ENCODE measurements at regions not wholly inside any gene's neighbourhood (a gene's known extent, or its start where the extent isn't known, plus 50 kb on each side); places are given as distances from the start of the nearest gene placed in this dataset.
"Not testable (repeated sequence)": the region's sequence is repeated elsewhere in the genome, so short reads cannot be mapped to it uniquely, and the experiment has no call there.

DNA sequence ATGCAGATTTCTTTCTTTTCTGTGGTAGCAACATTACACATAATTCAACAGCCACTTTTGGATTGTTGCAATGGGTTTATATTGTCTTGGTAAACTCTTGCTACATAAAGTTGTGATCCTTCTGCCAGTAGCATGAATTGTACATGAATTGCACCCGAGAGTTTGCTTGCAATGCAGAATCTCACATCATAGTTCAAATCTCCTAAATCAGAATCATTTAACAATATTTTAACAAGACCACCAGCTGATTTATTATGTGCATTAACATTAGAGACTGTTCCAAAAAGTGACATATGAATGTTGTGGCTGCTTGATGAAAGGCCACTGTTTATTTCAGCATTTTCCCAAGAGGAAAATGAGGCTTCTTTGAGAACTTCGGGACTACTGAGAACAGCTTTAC, 1491.8 kb upstream of the NUDT12 start:
- DNase-seq: no peak

DNA sequence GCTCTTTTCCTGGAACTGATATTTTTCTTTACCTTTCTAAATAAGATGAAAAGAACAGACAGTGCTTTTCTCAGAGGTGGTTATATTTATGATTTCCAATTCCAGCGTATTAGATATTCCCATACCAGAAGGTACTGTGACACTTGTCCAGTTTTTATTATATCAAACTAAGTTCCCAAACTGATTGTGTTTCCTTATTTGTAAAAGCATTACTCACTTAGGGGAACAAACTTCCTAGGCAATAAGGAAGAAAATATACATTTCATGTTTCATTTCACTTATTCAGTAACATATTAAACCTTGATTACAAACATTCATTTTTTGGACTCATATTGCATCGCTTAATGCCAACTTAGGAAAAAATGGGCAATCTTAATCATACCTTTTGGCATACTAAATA, 1480.0 kb upstream of the NUDT12 start:
- no peak for DNase-seq

DNA sequence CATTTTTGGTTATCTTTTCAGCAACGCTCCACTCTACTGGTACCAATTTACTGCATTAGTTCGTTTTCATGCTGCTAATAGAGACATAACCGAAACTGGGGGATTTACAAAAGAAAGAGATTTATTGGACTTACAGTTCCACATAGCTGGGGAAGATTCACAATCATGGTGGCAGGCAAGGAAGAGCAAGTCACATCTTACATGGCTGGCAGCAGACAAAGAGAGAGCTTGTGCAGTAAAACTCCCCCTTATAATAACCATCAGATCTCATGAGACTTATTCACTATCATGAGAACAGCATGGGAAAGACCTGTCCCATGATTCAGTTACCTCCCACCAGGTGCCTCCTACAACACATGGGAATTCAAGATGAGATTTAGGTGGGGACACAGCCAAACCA, 1474.2 kb upstream of the NUDT12 start:
- DNase-seq: not testable (repeated sequence)

DNA sequence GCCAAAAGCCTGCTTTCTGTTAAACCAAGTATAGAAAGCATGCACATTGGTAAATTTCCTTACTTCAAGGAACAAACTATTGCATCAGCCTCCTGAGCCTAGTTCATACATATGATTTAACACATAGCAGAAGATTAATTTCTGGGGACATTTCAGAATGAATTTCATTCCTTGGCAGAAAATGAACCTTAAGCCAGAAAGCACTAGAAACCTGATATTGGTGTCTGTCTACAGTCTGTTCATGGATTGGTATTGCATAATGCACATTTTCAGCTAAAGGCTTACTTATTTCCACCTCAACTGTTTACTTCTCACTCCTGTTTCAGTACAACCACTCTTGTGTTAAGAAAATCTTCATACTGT, 1471.8 kb upstream of the NUDT12 start:
- DNase-seq: no peak

DNA sequence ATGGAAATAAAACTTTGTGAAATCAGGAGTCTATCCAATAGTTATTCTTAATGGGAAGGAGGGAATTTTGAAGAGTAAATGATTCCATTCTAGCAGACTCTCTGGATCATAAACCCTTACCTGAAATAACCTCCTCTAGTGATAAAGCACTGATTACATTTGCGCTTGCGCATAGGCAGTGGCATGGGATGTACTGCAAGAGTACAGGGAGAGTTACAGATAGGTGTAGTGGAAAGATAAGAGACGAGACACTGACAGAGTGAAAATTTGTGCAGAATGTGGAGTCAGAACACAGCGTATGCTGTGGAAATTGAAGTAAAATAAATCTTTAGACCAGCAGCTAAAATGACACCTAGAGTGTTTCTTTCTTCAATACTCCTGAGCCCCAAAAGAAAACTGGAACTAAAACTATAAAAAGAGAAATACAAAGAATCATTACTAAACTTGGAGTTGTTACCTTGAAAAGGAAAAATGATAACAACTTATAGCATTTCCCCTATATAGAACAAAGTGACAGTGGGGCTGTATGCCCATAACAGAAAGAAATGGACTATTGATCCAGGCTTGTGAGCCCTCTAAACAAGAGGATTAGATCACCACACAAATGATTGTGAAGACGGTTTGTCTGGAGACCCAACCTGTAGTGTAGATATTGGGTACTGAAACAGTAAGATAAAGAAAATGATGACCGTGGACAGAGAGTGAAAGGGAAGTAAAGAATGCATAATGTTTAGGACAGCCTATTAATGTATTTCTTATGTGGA, 1471.2 kb upstream of the NUDT12 start:
- DNase-seq: no peak

DNA sequence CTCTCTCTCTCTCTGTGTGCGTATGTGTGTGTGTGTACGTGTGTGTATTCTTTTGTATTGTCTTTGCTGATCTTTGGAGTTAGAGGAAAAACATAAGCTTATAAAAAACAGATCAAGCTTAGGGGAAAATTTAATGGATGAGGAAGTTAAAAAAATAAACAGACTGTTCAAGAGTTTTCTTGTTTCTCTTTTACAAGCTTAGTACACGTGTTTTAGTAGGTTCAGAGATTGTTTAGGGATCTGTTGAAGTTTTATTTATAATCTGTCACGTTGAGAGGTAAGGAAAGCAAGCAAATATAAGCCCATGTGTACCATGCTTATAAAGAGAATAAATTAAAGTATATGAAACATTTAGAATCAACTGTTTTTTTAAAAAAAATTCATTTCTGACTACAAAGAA, 1470.3 kb upstream of the NUDT12 start:
- DNase-seq: no peak

DNA sequence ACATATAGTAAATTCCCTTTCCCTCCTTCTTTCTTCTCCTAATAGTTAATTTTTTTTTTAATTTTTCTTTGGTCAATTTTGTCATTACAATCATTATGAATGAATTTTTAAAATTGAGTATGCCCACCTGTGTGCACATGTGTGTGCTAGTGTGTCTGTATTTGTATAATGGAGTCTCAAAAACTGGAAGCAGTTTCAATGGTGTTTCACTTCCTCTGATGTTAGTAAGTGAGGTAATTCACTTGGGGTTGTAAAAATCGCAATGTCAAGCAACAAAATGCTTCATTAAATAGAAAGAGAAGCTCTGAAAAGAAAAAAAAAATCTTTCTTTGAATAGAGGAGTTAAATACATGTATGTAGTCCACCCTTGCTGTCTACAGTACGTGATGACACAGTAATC, 1467.6 kb upstream of the NUDT12 start:
- DNase-seq: no peak

DNA sequence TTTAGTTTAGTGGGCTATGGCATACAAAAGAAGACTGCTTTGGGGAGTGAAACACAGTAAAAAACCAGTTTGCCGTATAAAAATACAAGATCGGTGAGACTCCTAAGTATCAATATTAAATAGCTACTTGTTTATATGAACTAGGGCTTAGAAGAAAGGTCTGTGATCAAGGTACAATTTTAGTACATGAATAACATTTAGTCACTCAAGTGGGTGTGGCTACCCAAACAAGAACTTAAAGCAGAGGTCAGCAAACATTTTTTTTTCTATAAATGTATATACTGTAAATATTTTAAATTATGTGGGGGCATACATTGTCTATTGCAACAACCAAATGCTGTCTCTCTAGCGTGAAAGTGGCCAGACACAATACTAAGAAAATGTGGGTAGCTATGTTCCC, 1452.5 kb upstream of the NUDT12 start:
- DNase-seq: no peak

DNA sequence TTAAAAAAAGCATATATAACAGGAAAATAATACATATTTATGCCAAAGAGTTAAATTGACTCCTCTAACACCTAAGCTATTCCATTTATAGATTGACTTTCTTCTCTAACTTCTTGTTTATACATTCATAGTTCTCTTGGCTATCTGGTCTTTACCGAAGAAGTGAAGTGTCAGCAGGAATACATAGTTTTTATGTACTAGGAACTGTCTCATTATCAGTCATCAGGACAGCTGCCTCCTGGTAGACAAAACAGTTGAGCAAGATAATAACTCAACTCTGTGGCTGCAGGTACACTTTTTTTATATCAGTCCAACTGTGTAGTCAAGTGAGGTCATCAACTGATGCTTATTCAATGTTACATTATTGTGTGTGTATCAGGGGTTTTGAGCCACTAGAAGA, 1436.0 kb upstream of the NUDT12 start:
- no peak for DNase-seq

DNA sequence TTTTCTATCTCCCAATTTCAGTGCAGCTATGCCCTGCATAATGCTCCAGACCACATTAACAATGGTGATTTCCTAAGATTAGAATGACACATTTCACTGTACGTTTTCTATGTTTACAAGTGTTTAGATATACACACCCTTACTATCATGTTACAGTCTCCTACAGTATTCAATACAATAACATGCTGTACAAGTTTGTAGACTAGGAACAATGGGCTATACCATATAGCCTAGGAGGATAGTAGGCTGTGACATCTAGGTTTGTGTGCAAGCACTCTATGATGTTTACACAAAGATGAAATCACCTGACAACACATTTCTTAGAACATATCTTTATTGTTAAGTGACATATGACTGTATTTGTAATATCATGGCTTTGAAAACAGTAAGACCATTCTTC, 1435.6 kb upstream of the NUDT12 start:
- DNase-seq: no peak

DNA sequence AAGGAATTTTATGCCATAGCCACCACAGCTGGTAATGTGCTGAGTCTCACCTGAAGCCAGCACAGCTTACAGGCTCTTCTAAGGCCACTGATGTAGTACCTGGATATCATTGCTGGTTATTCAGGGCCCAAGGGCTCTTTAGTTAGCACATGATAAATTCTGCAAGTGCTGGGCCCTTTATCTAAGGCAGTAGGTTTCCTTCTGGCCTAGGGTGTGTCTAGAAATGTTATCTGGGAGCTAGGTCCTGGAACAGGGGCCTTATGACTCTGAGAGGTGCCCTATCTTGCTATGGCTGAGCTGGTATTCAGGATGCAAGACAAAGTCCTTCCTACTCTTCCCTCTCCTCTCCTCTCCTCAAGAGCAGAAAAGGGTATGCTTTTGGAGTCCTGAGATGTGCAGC, 1424.5 kb upstream of the NUDT12 start:
- no peak for DNase-seq

DNA sequence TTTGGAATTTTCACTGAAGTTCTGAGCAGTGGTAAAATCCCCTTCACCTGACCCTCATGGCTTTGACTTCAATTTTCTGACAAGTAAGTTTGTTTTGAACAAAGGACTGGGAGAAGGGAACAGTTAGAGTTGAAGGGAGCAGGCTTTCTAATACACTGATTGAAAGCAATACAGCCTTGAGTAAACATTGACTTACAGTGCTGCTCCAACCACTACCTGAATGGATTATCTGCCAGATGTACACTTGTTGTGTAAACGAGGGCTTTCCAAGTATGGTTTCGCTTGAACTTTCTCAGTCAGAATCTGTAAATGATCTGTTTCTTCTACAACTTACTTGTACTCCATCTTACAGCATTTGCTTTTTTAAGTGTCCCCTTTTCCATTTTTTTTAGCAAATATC, 1414.9 kb upstream of the NUDT12 start:
- no peak for DNase-seq

DNA sequence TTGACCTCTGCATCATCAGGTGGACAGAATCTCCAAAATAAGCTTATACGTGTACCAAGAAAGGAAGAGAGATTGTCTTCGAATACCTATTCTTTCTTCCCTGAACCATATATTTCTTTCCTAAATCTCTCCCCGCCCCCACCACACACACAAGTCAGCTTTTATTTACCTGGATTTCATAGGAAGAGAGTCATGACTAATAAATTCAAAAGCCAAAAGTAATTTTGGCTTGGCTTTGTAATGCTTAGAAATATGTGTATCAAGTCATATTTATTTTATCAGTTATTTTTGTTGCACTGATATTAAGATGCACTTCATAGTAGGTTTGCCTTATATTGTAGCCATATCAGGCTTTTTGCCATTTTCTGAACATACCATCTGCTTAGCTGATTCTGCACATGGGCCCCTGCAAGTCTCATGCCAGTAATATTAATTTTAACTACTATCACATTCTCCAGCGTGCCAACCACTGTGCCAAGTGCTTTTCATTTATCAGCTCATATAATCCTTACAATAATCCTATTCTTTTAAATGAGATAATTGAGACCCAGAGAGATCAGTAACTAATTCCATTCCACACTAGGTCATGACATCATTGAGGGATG, 1405.3 kb upstream of the NUDT12 start:
- DNase-seq: no peak

DNA sequence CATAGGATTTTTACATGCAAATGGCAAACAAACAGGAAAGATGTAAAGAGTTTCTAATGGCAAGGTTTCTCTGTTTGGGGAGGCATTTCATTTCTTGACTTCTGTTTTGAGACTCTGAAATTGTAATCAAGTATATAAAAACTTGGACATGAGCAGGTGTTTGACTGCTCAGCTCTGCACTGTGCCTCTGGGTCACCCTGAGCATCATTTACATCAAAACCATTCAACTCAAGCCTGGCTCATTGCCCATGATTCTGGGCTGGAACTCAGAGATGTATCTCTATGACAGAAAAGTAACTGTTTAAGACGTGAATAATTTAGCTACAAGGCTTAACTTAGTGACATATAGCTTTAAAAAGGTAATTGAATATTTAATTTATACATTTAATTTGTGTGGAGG, 1402.4 kb upstream of the NUDT12 start:
- no peak for DNase-seq

DNA sequence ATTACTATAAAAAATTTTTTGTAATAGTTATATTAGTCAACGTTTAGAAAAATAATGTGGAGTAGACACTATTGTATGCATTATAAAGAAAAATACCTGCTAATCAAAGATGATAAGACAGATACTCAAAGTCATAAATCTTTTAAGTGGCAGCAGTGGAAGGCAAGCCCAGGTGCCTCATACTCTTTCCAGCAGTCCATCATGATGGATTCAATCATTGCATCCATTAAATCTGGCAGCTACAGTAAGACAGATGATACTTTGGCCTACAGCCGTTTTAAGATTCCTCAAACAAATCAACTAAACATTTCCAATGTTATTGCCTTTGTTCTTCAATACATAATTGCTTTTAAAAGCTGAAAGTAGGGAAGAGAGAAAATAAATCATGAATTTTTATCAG, 1392.9 kb upstream of the NUDT12 start:
- no peak for DNase-seq

DNA sequence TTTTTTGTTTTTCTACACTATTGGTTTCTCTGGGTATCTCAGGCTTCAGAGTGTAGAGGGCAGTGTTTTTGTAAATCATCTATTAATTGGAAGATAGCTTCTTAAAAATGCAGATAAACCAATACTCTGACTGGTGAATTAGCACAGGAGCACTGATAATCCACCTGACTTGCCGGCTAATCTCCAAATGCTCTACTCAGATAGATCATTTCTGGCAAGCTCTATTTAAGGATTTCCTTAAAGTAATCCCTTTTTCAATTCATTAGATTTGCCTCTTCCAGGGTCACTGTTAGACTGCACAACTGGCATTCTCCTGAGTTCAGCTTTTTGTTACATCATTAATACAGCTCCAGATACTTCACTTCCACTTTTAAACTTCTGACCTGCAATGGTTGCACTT, 1390.3 kb upstream of the NUDT12 start:
- no peak for DNase-seq

DNA sequence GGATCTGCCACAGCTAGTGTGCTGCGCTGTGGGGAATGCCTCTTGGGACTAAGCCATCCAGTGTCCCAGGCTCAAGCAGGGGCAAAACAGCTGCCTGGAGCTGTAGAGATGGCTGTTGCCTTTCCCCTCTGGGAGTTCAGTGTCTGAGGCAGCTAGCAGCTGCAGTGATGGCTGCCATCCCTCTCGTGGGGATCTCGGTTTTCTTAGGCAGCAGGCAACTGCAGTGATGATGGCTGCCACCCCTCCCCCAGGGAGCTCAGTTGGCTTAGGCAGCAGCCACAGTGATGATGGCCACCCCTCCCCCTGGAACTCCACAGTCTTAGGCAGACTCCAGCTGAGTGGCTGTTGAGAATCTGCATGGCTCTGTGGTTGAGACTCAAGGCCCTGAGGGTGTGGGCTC, 1389.2 kb upstream of the NUDT12 start:
- DNase-seq: no peak

DNA sequence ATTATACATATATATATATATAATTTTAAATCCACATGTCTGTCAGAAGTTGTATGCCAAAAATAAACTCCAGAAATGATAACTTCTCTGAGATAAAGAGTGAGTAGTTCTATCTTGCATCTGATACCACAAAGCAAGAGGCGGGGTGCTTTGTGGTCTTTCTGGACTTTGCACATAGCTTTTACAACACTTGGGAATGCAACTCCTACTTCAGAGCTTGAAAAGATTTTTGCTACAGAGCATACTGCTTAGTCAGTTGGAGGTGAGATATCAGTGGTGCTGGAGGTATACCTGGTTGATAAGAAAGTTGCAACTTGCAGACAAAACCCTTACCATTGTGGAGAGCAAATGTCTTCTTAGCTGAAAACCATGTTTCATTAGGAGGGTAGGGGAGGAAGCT, 1384.5 kb upstream of the NUDT12 start:
- DNase-seq: no peak

DNA sequence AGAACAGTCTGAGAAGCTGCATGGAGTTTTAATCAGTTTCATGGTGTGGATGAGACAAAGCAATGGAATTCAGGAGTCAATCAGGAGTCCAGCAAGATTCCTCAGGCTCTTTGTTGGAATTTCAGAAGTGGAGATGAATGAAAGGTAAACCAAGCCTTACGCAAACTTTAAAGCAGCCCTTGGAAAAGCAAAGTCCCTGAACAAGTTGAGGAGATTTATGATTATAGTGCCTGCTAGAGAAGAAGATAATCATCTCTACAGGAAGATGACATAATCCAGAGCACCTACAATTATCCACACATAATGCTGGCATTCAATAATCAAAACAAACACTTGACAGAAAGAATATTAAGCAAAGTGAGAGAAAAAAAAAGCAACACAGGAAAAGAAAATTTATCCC, 1380.1 kb upstream of the NUDT12 start:
- DNase-seq: no peak

DNA sequence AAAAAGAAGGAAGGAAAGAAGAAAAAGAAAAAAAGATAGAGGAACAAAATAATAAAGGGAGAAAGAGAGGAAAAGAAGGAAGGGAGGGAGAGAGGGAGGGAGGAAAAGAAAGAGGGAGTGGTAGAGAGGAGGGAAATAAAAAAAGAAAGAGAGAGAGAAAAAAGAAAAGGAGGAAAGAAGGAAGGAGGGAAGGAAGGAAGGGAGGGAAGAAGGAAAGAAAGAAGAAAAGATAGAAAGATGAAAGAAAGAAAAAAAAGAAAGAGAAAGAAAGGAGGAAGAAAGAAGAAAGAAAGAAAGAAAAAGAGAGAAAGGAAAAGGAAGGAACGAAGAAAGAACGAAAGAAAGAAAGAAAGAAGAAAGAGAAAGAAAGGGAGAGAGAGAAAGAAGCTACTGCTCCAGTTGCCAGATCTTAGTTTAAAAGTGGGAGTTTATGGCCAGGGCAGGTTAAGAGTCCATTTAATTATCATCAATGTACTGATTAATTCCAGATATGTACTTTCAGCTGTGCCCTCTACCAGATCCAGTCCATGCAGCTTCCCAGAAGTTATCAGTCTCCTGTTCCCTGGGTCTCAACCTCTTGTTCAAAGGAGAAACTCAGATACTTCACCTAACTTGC, 1378.5 kb upstream of the NUDT12 start:
- no peak for DNase-seq

DNA sequence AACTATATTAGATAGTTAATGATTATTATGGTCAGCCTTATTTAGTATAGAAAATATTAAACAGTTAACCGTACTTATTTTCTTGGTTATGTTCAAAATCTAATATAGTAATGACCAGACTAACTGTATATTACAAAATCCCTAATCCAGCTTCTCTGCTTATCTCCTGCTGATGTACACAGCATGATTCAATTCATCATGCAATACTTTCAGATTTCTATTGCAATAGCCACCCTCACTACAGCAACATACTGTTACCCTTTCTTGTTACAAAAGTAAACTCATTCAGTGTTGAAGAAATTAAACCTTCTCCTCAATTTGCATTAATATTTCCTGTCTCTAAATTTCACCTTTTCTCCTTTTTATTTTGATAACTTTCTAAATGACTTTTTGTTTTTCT, 1375.0 kb upstream of the NUDT12 start:
- no peak for DNase-seq

DNA sequence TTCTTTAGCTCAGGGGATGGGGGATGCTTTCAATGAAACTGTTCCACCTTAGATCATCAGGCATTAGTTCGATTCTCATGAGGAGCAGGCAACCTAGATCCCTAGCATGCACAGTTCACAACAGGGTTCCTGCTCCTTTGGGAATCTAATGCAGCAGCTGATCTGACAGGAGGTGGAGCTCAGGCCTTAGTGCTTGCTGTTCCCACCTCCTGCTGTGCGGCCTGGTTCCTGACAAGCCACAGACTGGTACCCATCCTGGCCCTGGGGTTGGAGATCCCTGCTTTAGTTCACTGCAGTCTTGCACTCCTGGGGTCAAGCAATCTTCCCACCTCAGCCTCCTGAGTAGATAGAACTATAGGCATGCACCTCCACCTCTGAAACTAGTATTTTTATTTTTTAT, 1369.8 kb upstream of the NUDT12 start:
- no peak for DNase-seq

DNA sequence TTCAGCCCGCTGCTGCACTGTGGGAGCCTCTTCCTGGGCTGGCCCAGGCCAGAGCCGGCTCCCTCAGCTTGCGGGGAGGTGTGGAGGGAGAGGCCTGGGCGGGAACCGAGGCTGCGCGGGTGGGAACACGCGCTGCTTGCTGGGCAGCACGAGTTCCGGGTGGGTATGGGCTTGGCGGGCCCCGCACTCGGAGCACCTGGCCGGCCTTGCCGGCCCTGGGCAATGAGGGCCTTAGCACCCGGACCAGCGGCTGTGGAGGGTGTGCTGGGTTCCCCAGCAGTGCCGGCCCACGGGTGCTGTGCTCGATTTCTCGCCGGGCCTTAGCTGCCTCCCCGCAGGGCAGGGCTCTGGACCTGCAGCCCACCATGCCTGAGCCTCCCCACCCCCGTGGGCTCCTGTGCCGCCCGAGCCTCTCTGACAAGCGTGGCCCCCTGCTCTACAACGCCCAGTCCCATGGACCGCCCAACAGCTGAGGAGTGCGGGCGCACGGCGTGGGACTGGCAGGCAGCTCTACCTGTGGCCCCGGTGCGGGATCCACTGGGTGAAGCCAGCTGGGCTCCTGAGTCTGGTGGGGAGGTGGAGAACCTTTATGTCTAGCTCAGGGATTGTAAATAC, 1366.4 kb upstream of the NUDT12 start:
- DNase-seq: no peak

DNA sequence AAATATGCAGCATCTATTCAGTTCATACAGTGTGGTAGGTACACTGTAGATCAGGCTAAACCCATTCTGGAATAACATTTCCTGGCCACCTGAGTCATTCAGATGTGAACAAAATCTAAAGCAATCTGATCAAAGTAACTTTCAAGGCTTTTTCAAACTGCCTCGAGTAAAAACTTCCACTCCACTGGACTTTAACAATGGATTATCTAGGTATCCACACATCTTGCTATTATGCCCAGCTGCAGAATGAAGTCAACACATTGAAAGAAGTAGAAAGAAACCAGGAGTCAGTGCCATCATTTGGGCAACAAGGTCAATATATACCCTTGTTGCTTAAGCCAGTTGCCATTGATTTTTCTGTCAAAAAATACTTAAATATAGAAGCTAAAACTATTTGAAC, 1352.6 kb upstream of the NUDT12 start:
- DNase-seq: no peak

Measured in stimulated activated CD4-positive, alpha-beta T cell treated with anti-CD3 and anti-CD28 coated beads, Interleukin-2, amount 100 ng/mL, for 24 hours (primary cell).